LNCaP clone FGC (cell line): ENCODE measurements at regions not wholly inside any gene's neighbourhood (a gene's known extent, or its start where the extent isn't known, plus 50 kb on each side); places are given as distances from the start of the nearest gene placed in this dataset.

Experiments
- DNase-seq: peaks from one replicate; pipeline ENCODE4 v3.0.0-alpha.2; 2011; ENCODE audit warnings: low read depth
- H3K4me3 ChIP-seq: 2 replicates; pipeline ENCODE4 v1.5.1; 2011; ENCODE audit warnings: mild to moderate bottlenecking, low read depth, low read length, control low read depth
- TF ChIP-seq, protein P1 (sequence below): IDR thresholded peaks from 2 replicates; pipeline ENCODE4 v1.5.1; 2012; ENCODE audit warnings: mild to moderate bottlenecking; ENCODE audit not compliant: control insufficient read depth, insufficient read depth; ENCODE audit errors: extremely low read depth

DNA sequence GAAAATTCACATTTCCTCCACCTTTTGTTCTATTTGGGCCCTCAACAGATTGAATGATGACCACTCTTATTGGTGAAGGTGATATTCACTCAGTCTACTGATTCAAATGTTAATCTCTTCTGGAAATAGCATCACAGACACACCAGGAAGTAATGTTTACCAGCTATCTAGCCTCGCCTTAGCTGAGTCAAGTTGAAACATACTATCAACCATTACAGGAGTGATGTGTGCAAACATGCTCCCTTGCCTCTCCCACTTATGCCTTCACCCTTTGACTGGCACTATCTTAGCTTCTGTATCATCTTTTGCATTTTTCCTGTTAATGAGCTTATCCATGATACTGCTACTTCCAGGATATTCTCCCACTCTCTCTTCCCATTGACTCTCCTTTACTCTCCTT, 191.9 kb downstream of the CENPW start:
- DNase-seq: no peak
- H3K4me3 ChIP-seq: no peak overlapping the region

DNA sequence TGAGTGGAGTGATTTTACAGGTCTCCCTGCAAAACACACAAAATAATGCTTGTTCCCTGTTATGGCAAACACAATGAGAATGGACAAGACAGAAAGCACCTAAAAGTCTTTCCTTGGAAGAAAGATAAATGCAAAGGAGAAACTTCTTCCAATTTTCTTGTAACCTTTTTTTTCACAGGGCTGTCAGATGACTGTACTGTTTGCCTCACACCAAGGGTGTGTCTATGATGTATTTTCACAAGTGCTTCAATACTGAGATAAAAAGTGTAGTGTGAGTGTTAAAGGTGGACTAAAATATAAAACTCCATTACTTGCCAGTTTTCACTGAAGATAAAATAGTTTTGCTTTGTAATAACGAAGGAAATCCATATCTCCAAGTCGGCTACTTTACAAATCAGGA, 194.5 kb downstream of the CENPW start:
- DNase-seq: no peak
- TF ChIP-seq, protein P1, sequence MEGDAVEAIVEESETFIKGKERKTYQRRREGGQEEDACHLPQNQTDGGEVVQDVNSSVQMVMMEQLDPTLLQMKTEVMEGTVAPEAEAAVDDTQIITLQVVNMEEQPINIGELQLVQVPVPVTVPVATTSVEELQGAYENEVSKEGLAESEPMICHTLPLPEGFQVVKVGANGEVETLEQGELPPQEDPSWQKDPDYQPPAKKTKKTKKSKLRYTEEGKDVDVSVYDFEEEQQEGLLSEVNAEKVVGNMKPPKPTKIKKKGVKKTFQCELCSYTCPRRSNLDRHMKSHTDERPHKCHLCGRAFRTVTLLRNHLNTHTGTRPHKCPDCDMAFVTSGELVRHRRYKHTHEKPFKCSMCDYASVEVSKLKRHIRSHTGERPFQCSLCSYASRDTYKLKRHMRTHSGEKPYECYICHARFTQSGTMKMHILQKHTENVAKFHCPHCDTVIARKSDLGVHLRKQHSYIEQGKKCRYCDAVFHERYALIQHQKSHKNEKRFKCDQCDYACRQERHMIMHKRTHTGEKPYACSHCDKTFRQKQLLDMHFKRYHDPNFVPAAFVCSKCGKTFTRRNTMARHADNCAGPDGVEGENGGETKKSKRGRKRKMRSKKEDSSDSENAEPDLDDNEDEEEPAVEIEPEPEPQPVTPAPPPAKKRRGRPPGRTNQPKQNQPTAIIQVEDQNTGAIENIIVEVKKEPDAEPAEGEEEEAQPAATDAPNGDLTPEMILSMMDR: no peak
- H3K4me3 ChIP-seq: no peak overlapping the region

More for the DNA sequence above, 191.9 kb downstream of the CENPW start:
- TF ChIP-seq, protein P1: no peak

DNA sequence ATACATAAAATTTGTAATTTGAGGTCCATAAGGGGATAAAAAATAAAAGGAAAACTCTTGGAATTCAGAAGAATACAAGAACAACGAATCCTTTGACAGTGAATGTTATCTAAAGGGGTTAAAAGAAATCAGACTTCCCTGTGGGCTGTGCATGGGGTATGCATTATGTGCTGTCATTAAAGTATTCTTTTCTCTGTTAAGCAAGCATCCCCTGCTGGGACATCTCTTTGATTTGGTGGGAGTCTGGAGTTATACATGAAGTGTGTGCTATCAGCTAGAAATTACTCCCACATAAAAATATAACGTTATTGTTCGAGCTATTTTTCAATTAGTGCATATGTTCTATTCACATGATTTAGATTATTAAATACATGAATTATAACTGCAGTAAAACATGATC, 195.2 kb downstream of the CENPW start:
- TF ChIP-seq, protein P1: no peak
- H3K4me3 ChIP-seq: no peak overlapping the region
- DNase-seq: no peak

DNA sequence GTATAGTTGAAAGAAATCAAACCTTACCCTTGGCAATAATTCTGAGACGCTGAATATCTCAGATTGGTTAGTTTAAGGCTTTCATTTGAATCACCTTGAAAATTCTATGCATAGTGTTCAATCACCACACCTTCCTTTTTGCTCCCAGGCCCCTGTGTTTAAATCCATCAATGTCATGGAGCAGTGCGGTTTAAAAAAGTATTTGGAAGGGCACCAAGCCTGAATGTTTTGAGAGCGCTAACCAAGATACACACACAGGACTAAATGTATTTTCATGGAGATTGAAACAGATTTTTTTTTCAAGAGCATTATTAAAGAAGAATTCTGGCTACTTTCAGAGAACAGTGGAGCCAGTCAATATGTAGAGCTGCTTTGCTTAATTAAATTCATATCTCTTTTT, 195.7 kb downstream of the CENPW start:
- TF ChIP-seq, protein P1: no peak
- DNase-seq: no peak
- no peak overlapping the region for H3K4me3 ChIP-seq

DNA sequence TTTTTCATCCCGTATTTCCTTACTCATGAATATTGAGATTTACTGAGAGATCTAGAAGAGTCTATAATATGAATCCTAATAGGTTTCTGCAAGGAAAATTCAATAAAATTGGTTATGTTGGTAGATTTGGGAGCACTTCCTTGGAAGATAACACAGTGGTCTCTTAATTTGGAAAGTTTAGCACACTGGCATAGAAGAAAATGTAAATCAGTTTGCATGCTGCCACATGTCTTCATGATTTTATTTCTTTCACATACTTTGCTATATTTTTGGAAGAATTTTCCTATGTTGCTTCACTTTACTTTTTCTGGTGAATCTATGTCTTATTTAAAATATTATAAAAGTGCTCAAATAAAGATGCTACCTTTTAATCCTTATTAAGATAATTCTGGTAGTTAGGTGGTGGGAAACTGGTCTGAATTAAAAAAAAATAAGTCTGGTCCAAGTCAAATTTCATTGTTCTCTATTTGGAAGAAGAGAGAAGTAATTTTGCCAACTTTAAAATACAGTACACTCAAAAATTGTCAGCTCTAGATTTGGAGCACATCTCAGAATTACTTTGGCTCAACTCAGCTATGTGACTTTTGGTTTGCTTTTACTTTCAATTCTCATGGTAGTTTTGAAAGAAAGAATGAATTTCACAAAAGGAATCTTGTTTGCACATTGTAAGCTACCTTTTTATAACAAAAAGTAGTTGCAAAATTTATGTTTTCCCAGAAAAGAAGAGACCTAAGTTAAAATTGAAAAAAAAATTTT, 197.3 kb downstream of the CENPW start:
- DNase-seq: no peak
- no peak overlapping the region for H3K4me3 ChIP-seq
- TF ChIP-seq, protein P1: no peak

DNA sequence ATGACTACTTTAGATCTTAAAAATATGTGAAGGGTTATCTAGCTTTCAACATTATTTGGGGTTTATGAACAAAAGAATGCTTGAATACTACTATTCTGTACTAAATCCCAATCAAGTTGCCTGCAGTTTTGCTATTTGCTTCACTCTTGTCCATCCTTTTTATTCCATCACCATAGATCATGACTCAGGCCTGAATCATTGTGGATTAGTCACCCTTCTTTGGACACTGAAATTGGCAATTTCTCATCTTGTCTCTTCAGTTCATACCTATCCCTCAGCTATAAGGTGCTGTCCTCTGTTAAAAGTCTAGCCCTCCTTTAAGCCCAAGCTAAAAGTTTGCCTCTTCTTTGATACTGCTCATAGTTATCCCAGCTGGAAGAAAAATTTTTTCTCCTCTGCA, 199.1 kb downstream of the CENPW start:
- DNase-seq: no peak
- no peak overlapping the region for H3K4me3 ChIP-seq
- TF ChIP-seq, protein P1: no peak

DNA sequence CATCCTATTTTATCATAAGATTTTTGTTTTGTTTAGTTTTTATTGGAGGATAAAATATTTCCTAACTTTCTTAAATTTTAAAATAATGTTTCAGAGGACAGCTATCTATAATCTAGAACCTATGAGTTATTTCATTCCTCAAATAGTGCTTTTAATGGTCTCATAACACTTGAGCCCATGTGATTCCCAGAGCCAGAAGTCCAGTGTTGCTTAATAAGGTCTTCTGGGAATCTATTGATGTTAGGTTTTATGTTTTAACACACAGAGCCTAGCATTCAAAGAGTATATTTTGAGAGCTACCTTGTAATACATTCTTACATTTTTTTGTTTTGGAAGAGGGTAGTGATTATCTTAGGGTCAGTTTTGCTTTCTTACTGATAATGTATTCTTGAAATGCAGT, 200.2 kb downstream of the CENPW start:
- DNase-seq: no peak
- no peak overlapping the region for H3K4me3 ChIP-seq
- TF ChIP-seq, protein P1: no peak
